Neural cell (in vitro differentiated cells): ENCODE measurements at regions not wholly inside any gene's neighbourhood (a gene's known extent, or its start where the extent isn't known, plus 50 kb on each side); places are given as distances from the start of the nearest gene placed in this dataset.

Experiments
- H2AFZ ChIP-seq: fragments of 200-600, 300-800 bp; sonication (generic), shearing (Covaris generic); 2 replicates; pipeline ENCODE4 v1.6.0; 2014; ENCODE audit warnings: low read depth, mild to moderate bottlenecking, antibody characterized with exemption, low read length, moderate library complexity
- H3F3A ChIP-seq: fragments of 200-600 bp; shearing (Covaris generic); 2 replicates; pipeline ENCODE4 v1.6.1; 2016; ENCODE audit warnings: mild to moderate bottlenecking, moderate library complexity, mixed read lengths, antibody characterized with exemption, low read length; ENCODE audit not compliant: insufficient read depth, poor library complexity, severe bottlenecking
- H3K27ac ChIP-seq: fragments of 200-600, 300-800 bp; sonication (generic), shearing (Covaris generic); 2 replicates; pipeline ENCODE4 v1.5.1; 2014; ENCODE audit warnings: mild to moderate bottlenecking, low read length, moderate library complexity
- H3K27me3 ChIP-seq: fragments of 300-800, 200-600 bp; sonication (generic), shearing (Covaris generic); 2 replicates; pipeline ENCODE4 v1.6.0; 2014; ENCODE audit warnings: mild to moderate bottlenecking, low read depth, low read length, moderate library complexity; ENCODE audit not compliant: insufficient read depth
- H3K36me3 ChIP-seq: fragments of 300-800, 200-600 bp; sonication (generic), shearing (Covaris generic); 2 replicates; pipeline ENCODE4 v1.5.1; 2014; ENCODE audit warnings: mild to moderate bottlenecking, antibody characterized with exemption, low read length, moderate library complexity; ENCODE audit not compliant: insufficient read depth
- H3K4me2 ChIP-seq: fragments of 300-800, 200-600 bp; sonication (generic), shearing (Covaris generic); 2 replicates; pipeline ENCODE4 v1.6.0; 2014; ENCODE audit warnings: mild to moderate bottlenecking, low read length
- H3K4me3 ChIP-seq: fragments of 300-800, 200-600 bp; sonication (generic), shearing (Covaris generic); 2 replicates; pipeline ENCODE4 v1.5.1; 2014; ENCODE audit warnings: mild to moderate bottlenecking, low read length, moderate library complexity
- H3K79me2 ChIP-seq: fragments of 200-600 bp; shearing (Covaris generic); replicated peaks from 2 replicates; pipeline ENCODE4 v1.6.0; 2014; ENCODE audit warnings: mild to moderate bottlenecking, low read length, moderate library complexity; ENCODE audit not compliant: insufficient read depth
- H3K9ac ChIP-seq: fragments of 300-800, 200-600 bp; sonication (generic), shearing (Covaris generic); 2 replicates; pipeline ENCODE4 v1.6.1; 2016; ENCODE audit warnings: mild to moderate bottlenecking, low read length, mixed read lengths
- H3K9me2 ChIP-seq: fragments of 200-600 bp; shearing (Covaris generic); 2 replicates; pipeline ENCODE4 v1.6.1; 2016; ENCODE audit warnings: mild to moderate bottlenecking, low read length, mixed read lengths; ENCODE audit not compliant: insufficient read depth
- H3K9me3 ChIP-seq: fragments of 200-600, 300-800 bp; sonication (generic), shearing (Covaris generic); 2 replicates; pipeline ENCODE4 v1.6.1; 2016; ENCODE audit warnings: mild to moderate bottlenecking, mixed run types, low read length, moderate library complexity, mixed read lengths
- H4K20me1 ChIP-seq: fragments of 200-600 bp; shearing (Covaris generic); 2 replicates; pipeline ENCODE4 v1.6.1; 2016; ENCODE audit warnings: mild to moderate bottlenecking, mixed run types; ENCODE audit not compliant: insufficient read depth
- CTCF ChIP-seq: fragments of 450-650 bp; IDR thresholded peaks from 2 replicates; pipeline ENCODE4 v1.5.1; 2014; ENCODE audit warnings: antibody characterized with exemption, mild to moderate bottlenecking, moderate library complexity; ENCODE audit not compliant: poor library complexity, severe bottlenecking
- EP300 ChIP-seq: fragments of 450-650 bp; conservative IDR thresholded peaks from 2 replicates; pipeline ENCODE4 v1.6.1; 2014; ENCODE audit warnings: antibody characterized with exemption, mild to moderate bottlenecking, moderate library complexity; ENCODE audit not compliant: poor library complexity, severe bottlenecking
- EZH2 ChIP-seq: fragments of 200-600, 300-800 bp; shearing (Covaris generic), sonication (generic); IDR thresholded peaks from 2 replicates; pipeline ENCODE4 v1.6.1; 2014; ENCODE audit warnings: antibody characterized with exemption, low read length, borderline replicate concordance, mild to moderate bottlenecking; ENCODE audit not compliant: insufficient read depth, poor library complexity, severe bottlenecking
- MXI1 ChIP-seq: fragments of 450-650 bp; conservative IDR thresholded peaks from 2 replicates; pipeline ENCODE4 v1.6.1; 2014; ENCODE audit warnings: antibody characterized with exemption, mild to moderate bottlenecking; ENCODE audit not compliant: poor library complexity, severe bottlenecking
- POLR2AphosphoS5 ChIP-seq: IDR thresholded peaks from 2 replicates; pipeline ENCODE4 v1.6.1; 2012
- RAD21 ChIP-seq: fragments of 450-650 bp; conservative IDR thresholded peaks from 2 replicates; pipeline ENCODE4 v1.6.1; 2014; ENCODE audit warnings: antibody characterized with exemption, mild to moderate bottlenecking, moderate library complexity
- REST ChIP-seq: IDR thresholded peaks from 2 replicates; pipeline ENCODE4 v1.6.1; 2012; ENCODE audit warnings: borderline replicate concordance
- SMC3 ChIP-seq: fragments of 450-650 bp; conservative IDR thresholded peaks from 2 replicates; pipeline ENCODE4 v1.6.1; 2014; ENCODE audit warnings: antibody characterized with exemption, mild to moderate bottlenecking, moderate library complexity; ENCODE audit not compliant: poor library complexity
- TAF1 ChIP-seq: IDR thresholded peaks from 2 replicates; pipeline ENCODE4 v1.6.1; 2012; ENCODE audit warnings: low read depth

- no peak overlapping the region for H3K4me3 ChIP-seq
- H3K79me2 ChIP-seq, result no peaks in the 10 kb centered on the region
- H2AFZ ChIP-seq, result no peak overlapping the region
- no peaks in the 10 kb centered on the region for H3F3A ChIP-seq
- H3K36me3 ChIP-seq, result no peaks in the 10 kb centered on the region
- no peak overlapping the region for H3K9ac ChIP-seq
- H3K27me3 ChIP-seq, result no peaks in the 10 kb centered on the region
- no peak for TF ChIP-seq SMC3
- no peak for TF ChIP-seq EP300
- no peak for TF ChIP-seq REST
- no peak for TF ChIP-seq EZH2
- no peak for TF ChIP-seq MXI1
- no peak for TF ChIP-seq POLR2AphosphoS5
- TF ChIP-seq RAD21, result no peak
- no peak for TF ChIP-seq CTCF
- TF ChIP-seq TAF1, result no peak
- no peaks in the 10 kb centered on the region for H3K9me2 ChIP-seq
- no peaks in the 10 kb centered on the region for H3K9me3 ChIP-seq
- H3K4me2 ChIP-seq, result no peak overlapping the region
- no peak overlapping the region for H3K27ac ChIP-seq
- no peaks in the 10 kb centered on the region for H4K20me1 ChIP-seq
These were observed 200.7 kb upstream of the NCAM1 start for GRCh38 chr11:112760396-112761059.

DNA sequence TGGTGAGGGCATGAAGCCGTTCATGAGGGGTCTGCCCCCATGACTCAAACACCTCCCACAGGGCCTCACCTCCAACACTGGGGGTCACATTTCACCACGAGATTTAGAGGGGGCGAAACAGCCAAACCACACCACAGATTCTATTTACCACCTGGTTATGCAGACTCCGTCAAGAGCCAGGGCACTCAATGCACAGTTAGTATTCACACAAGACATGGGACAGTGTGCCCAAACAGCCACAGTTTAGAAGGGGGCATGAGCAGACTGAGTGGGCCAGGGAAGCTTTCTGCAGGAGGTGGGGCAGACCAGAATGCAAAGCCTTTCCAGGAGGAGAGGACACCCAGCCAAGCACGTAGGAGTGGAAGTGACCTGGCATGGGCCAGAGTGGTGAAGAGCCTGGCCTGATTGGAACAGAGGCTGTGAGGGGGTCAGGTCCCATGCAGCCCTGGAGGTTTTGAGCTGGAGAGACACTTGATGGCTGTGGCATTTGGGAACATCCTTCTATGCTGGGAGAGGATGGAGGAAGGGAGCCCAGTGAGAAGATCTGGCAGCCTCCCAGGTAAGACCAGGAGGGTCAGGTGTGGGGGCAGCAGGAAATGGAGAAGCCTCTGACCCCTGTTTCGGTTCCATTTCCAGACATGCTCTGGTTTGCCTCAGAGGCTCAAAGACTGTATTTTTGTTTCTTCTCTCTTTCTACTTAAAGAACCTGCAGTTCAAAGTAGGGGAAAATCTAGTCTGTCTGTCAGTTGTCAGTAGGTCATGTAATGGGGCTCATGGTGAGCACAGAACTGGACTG is 199.1 kb upstream of the NCAM1 start:
- Histone ChIP-seq H3K4me3 (no peak overlapping the region), H3F3A (no peaks in the 10 kb centered on the region), H3K36me3 (no peaks in the 10 kb centered on the region), H3K9ac (no peak overlapping the region), H3K9me2 (no peaks in the 10 kb centered on the region), H2AFZ (no peak overlapping the region), H3K9me3 (no peaks in the 10 kb centered on the region), H3K27ac (no peak overlapping the region), H3K79me2 (no peaks in the 10 kb centered on the region), H3K4me2 (no peak overlapping the region), H4K20me1 (no peaks in the 10 kb centered on the region), H3K27me3 (no peaks in the 10 kb centered on the region)
- TF ChIP-seq POLR2AphosphoS5, result no peak
- TF ChIP-seq REST, result no peak
- TF ChIP-seq EP300, result no peak
- no peak for TF ChIP-seq MXI1
- TF ChIP-seq SMC3, result no peak
- TF ChIP-seq EZH2, result no peak
- no peak for TF ChIP-seq CTCF
- no peak for TF ChIP-seq RAD21
- TF ChIP-seq TAF1, result no peak
